Subcutaneous abdominal adipose tissue (tissue), 5 donors: ENCODE measurements at regions not wholly inside any gene's neighbourhood (a gene's known extent, or its start where the extent isn't known, plus 50 kb on each side); places are given as distances from the start of the nearest gene placed in this dataset.

Experiments
- H3K27ac ChIP-seq: one replicate; pipeline ENCODE4 v1.7.0; 2013; ENCODE audit warnings: low read depth, mild to moderate bottlenecking, inconsistent platforms, low read length, moderate library complexity
- H3K27me3 ChIP-seq, 5 donors: one replicate each; pipeline ENCODE4 v1.7.0; 2013; ENCODE audit warnings: low read length in 5 of 5, inconsistent platforms in 1 of 5; ENCODE audit not compliant: control insufficient read depth in 5 of 5, insufficient read depth in 4 of 5
- H3K36me3 ChIP-seq, 5 donors: one replicate each; pipeline ENCODE4 v1.7.0; 2013; ENCODE audit warnings: low read length in 5 of 5; ENCODE audit not compliant: control insufficient read depth in 5 of 5, insufficient read depth in 5 of 5
- H3K4me1 ChIP-seq, 5 donors: one replicate each; pipeline ENCODE4 v1.7.0; 2013; ENCODE audit warnings: low read length in 5 of 5, mild to moderate bottlenecking in 3 of 5, moderate library complexity in 1 of 5; ENCODE audit not compliant: control insufficient read depth in 5 of 5, insufficient read depth in 5 of 5
- H3K4me3 ChIP-seq, 5 donors: one replicate each; pipeline ENCODE4 v1.7.0; 2013; ENCODE audit warnings: low read length in 5 of 5, low read depth in 1 of 5
- H3K9ac ChIP-seq, 5 donors: one replicate each; pipeline ENCODE4 v1.7.0; 2013; ENCODE audit warnings: low read length in 5 of 5, mild to moderate bottlenecking in 4 of 5, moderate library complexity in 3 of 5
- H3K9me3 ChIP-seq, 5 donors: one replicate each; pipeline ENCODE4 v1.7.0; 2013; ENCODE audit warnings: low read length in 5 of 5; ENCODE audit not compliant: control insufficient read depth in 5 of 5
- donor health status: healthy.
- donor health status: healthy.
- donor health status: healthy.
- donor health status: healthy.
- donor health status: healthy.

DNA sequence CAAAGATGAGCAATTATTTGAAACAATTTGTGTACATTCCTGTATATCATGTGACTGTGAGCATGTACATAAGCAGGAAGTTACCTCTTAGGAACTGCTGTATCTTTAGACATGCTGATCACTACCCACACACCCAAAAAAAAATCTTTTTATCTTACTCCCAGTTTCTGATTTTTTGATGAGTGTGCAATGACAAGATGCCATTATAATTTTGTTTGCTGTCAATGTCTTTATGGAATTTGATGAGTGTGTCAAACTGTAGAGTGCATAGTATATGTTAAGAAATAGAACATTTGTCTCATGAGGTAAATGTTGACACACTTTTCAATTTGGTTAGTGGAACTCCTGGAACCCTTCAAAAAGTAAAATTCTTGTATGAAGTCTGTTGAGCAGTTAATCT is 84.0 kb upstream of the TMEFF2 start:
- H3K9ac ChIP-seq: no peak overlapping the region
- H3K36me3 ChIP-seq: no peaks in the 10 kb centered on the region

DNA sequence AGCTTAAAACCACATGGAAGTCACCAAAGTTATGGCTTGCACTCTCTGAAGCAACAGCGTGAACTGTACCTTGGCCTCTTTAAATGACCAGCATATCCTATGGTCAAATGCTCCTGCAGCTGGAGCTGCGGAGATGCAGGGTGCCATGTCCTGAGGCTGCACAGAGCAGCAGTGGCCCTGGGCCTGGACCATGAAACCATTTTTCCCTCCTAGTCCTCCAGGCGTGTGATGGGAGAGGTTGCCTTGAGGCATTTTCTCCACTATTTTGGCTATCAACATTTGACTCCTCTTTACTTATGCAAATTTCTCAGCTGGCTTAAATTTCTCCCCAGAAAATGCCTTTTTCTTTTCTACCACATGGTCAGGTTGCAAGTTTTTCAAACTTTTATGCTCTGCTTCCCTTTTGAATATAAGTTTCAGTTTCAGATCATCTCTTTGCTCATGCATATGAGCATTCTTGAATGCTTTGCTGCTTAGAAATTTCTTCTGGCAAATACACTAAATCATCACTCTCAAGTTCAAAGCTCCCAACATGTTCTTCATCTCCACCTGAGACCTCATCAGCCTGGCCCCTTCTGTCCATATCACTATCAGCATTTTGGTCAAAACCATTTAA is 82.9 kb upstream of the TMEFF2 start:
- no peak overlapping the region for H3K4me3 ChIP-seq
- no peaks in the 10 kb centered on the region for H3K4me1 ChIP-seq
- no peaks in the 10 kb centered on the region for H3K9me3 ChIP-seq
- H3K27me3 ChIP-seq: no peaks in the 10 kb centered on the region
- no peak overlapping the region for H3K9ac ChIP-seq
- H3K36me3 ChIP-seq: no peaks in the 10 kb centered on the region
- H3K27ac ChIP-seq: no peak overlapping the region

More for the DNA sequence above, 84.0 kb upstream of the TMEFF2 start:
- H3K4me3 ChIP-seq: no peak overlapping the region
- no peaks in the 10 kb centered on the region for H3K27me3 ChIP-seq
- H3K9me3 ChIP-seq: no peaks in the 10 kb centered on the region
- no peak overlapping the region for H3K27ac ChIP-seq
- no peaks in the 10 kb centered on the region for H3K4me1 ChIP-seq

- Histone ChIP-seq H3K36me3 (no peaks in the 10 kb centered on the region), H3K4me3 (no peak overlapping the region), H3K4me1 (no peaks in the 10 kb centered on the region), H3K9ac (no peak overlapping the region), H3K27me3 (no peaks in the 10 kb centered on the region), H3K9me3 (no peaks in the 10 kb centered on the region), H3K27ac (no peak overlapping the region)
These were observed 80.9 kb upstream of the TMEFF2 start for GRCh38 chr2:192275632-192276031.

GRCh38 chr2:192267484-192267883 is 72.8 kb upstream of the TMEFF2 start:
- Histone ChIP-seq H3K4me1 (peaks cover 0 to 3% (median 0%) of the 10 kb centered on the region in 5 donors), H3K36me3 (no peaks in the 10 kb centered on the region)

DNA sequence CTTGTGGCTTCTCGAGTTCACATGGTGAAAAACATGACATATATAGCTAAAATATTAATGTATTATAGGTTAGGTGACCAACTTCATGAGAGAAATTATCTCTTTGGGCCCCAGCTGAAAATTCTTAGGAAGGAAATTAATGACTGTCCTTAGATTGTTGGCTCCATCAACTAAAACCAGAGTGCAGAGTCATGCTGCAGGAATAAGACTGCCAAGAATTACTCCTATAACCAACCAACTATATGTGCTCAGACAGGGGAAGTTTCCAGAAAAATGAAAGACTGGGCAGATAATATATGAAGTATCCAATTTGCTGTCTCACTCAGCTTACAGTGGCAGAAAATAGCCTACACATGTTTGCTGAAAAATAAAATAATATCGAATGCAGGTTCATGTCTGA is 71.0 kb upstream of the TMEFF2 start:
- no peak overlapping the region for H3K9ac ChIP-seq
- no peak overlapping the region for H3K4me3 ChIP-seq
- H3K4me1 ChIP-seq: peaks cover 0 to 3% (median 0%) of the 10 kb centered on the region in 5 donors
- H3K27ac ChIP-seq: no peak overlapping the region
- no peaks in the 10 kb centered on the region for H3K36me3 ChIP-seq
- no peaks in the 10 kb centered on the region for H3K27me3 ChIP-seq
- no peaks in the 10 kb centered on the region for H3K9me3 ChIP-seq

More at GRCh38 chr2:192267484-192267883, 72.8 kb upstream of the TMEFF2 start:
- no peaks in the 10 kb centered on the region for H3K9me3 ChIP-seq
- no peaks in the 10 kb centered on the region for H3K27me3 ChIP-seq
- H3K9ac ChIP-seq: no peak overlapping the region
- H3K27ac ChIP-seq: no peak overlapping the region
- no peak overlapping the region for H3K4me3 ChIP-seq

DNA sequence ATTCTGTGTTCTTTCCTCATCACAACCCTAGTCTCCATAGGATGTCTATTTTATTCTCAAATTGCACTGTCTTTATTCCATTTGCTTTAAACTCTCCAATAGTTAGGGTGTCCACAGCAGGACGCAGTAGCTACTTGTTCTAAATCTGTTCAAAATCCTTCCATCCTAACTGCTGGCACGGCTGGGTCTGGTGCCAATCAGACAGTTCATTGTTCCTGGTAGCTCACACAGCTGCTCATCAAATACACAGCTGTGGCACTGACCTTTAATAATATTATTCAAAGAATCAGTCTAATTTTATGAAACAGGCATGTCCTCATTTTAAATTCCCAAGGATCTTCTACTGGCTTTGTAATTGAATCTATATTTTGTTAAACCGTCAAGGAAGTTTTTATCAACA is 59.7 kb upstream of the TMEFF2 start:
- no peaks in the 10 kb centered on the region for H3K27me3 ChIP-seq
- H3K4me3 ChIP-seq: no peak overlapping the region
- no peaks in the 10 kb centered on the region for H3K9me3 ChIP-seq
- H3K4me1 ChIP-seq: no peaks in the 10 kb centered on the region
- no peaks in the 10 kb centered on the region for H3K36me3 ChIP-seq
- no peak overlapping the region for H3K27ac ChIP-seq
- H3K9ac ChIP-seq: no peak overlapping the region

DNA sequence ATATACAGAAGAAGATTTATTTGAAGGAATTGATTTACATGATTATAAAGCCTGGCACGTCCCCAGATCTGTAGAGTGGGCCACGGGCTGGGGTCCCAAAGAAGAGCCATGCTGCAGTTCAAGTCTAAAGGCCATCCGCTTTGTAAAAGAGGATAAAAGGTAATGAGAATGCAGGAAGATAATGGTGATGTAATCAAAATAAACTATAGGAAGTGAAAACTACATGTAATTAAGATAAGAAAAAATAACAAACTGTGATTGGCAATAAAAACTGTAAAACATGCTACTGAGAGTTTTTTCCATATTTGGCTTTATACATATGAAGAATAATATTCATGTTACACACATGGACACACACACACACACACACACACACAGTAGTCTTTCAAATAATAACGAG is 59.0 kb upstream of the TMEFF2 start:
- Histone ChIP-seq H3K4me3 (no peak overlapping the region), H3K36me3 (no peaks in the 10 kb centered on the region), H3K4me1 (no peaks in the 10 kb centered on the region), H3K27ac (no peak overlapping the region), H3K27me3 (no peaks in the 10 kb centered on the region), H3K9me3 (no peaks in the 10 kb centered on the region), H3K9ac (no peak overlapping the region)

GRCh38 chr2:192250961-192251360 is 56.2 kb upstream of the TMEFF2 start:
- no peaks in the 10 kb centered on the region for H3K27me3 ChIP-seq
- H3K9me3 ChIP-seq: no peaks in the 10 kb centered on the region

GRCh38 chr2:192247456-192247855 is 52.7 kb upstream of the TMEFF2 start:
- H3K9me3 ChIP-seq: no peaks in the 10 kb centered on the region
- H3K36me3 ChIP-seq: no peaks in the 10 kb centered on the region
- H3K27ac ChIP-seq: no peak overlapping the region
- H3K4me3 ChIP-seq: no peak overlapping the region
- no peaks in the 10 kb centered on the region for H3K27me3 ChIP-seq
- H3K9ac ChIP-seq: no peak overlapping the region
- no peaks in the 10 kb centered on the region for H3K4me1 ChIP-seq

More at GRCh38 chr2:192250961-192251360, 56.2 kb upstream of the TMEFF2 start:
- Histone ChIP-seq H3K4me1 (no peaks in the 10 kb centered on the region), H3K4me3 (no peak overlapping the region), H3K9ac (no peak overlapping the region), H3K27ac (no peak overlapping the region), H3K36me3 (no peaks in the 10 kb centered on the region)

- Histone ChIP-seq H3K4me1 (no peaks in the 10 kb centered on the region), H3K4me3 (no peak overlapping the region), H3K36me3 (no peaks in the 10 kb centered on the region), H3K27me3 (no peaks in the 10 kb centered on the region), H3K9me3 (no peaks in the 10 kb centered on the region), H3K9ac (no peak overlapping the region), H3K27ac (no peak overlapping the region)
These were observed 51.6 kb upstream of the TMEFF2 start for GRCh38 chr2:192246297-192246696.

DNA sequence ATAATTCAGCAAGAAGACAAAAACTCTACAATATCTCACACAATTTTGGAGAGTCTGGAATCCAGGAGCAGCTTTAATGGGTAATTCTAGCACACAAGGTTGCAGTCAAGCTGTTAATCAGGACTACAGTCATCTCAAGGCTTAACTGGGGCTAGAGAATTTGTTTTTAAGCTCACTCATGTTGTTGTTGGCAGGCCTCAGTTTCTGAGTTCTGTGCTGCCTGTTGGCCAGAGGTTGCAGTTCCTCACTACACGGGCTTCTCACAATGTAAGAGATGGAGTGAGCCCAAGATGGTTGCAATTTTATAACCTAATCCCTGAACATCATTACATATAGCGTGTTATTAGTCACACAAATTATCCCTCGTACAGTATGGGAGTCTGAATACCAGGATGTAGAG is 50.6 kb upstream of the TMEFF2 start:
- Histone ChIP-seq H3K27me3 (no peaks in the 10 kb centered on the region), H3K4me3 (no peak overlapping the region), H3K9ac (no peak overlapping the region), H3K4me1 (no peaks in the 10 kb centered on the region), H3K36me3 (no peaks in the 10 kb centered on the region), H3K27ac (no peak overlapping the region), H3K9me3 (no peaks in the 10 kb centered on the region)
